Left cardiac atrium (tissue), 4 donors: ENCODE measurements at regions not wholly inside any gene's neighbourhood (a gene's known extent, or its start where the extent isn't known, plus 50 kb on each side); places are given as distances from the start of the nearest gene placed in this dataset.

ENCODE experiments used
- ATAC-seq, 2 donors: fragments of 200-7000 bp; cut with Tn5 transposase; one replicate each; pipeline ENCODE4 v1.9.1; 2020; ENCODE audit warnings: mild to moderate bottlenecking in 2 of 2, moderate library complexity in 2 of 2
- DNase-seq: peaks from one replicate; pipeline ENCODE4 v3.0.0-alpha.2; 2020
- intact Hi-C, 2 donors: fragments of 100-400 bp; cut with DNase I; formaldehyde crosslinking; loops; one replicate each; pipeline versions ENCODE4 v1.14.1 to v1.15.1; 2022 to 2023
- donor health status: DM: no; HTN: yes; CAD: no.
- donor health status: DM: no; HTN: yes; CAD: no; lungs with severe emphysema.
- donor health status: DM: yes; HTN: yes; CAD: no.
- donor health status: Dilated cardiomyopathy.

DNA sequence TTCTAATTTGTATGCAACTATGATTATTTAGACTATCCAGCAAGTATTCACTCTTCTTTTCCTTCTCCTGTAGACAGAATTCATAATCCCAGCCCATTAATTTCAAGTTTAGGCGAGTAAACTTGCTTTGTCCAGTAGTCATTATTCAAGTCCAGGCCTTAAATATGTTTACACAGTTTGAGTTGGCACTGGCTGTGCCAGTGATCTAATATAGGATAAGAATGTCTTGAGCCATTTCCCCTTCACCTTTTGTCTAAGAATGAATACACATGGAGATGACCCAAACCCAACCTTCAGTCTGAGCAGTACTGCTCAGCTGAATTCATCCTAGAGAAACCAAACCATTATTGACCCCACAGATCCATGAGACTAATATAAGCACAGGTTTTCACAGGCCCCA is 930.4 kb upstream of the CDH8 start:
- intact Hi-C loops = no loop called here
- DNase-seq = no peak
- no peak for ATAC-seq

DNA sequence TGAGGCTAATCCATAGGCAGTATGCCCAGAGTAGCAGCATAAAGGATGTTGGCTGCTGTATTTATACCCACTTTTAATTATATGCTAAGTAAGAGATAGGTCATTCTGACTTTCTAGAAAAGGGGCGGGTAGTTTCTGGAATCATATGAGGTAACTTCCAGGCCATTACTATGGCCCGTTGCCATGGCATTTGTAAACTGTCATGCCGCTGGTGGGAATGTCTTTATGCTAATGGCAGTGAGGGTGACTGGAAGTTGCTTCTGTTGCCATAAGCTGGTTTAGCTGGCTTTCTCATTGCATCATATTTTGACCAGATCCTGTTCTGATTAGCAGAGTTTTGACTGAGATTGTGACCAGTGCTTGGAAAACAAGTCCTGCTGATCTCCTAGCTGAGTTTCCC is 929.6 kb upstream of the CDH8 start:
- intact Hi-C loops = no loop called here
- no peak for ATAC-seq
- no peak for DNase-seq

DNA sequence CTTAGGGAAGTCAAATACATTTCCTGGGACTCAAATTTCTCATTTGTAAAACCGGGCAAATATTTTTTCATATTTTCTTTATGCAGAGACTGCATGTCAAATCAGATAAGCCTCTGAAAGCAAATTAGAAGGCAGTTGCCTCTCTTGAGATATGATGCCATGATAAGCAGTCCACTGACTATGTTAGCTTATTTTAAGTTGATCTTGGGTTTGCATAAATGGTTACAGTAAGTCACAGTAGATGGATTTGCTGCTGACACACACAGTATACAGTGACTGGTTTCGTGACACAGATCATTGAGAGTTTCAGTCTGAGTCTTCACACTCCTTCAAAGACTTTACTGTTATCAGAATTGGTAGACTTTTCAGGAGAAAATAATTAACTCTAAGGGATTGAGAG is 927.6 kb upstream of the CDH8 start:
- no peak for ATAC-seq
- intact Hi-C loops = no loop called here
- no peak for DNase-seq

DNA sequence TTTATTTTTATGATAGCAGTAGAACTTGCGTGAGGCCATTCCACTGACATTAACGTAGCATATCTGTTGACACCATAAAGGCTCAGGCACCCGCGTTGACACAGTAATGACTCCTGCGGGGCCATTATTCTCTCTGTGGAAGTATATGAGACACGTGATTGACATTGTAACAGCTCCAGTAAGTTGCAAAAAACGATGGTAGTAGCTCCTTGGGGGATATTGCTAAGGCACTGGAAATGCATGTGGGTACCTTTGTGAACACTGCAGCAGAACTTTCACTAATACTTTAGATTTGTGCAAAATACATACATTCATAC is 918.8 kb upstream of the CDH8 start:
- ATAC-seq = no peak
- intact Hi-C loops = no loop called here
- DNase-seq = no peak

DNA sequence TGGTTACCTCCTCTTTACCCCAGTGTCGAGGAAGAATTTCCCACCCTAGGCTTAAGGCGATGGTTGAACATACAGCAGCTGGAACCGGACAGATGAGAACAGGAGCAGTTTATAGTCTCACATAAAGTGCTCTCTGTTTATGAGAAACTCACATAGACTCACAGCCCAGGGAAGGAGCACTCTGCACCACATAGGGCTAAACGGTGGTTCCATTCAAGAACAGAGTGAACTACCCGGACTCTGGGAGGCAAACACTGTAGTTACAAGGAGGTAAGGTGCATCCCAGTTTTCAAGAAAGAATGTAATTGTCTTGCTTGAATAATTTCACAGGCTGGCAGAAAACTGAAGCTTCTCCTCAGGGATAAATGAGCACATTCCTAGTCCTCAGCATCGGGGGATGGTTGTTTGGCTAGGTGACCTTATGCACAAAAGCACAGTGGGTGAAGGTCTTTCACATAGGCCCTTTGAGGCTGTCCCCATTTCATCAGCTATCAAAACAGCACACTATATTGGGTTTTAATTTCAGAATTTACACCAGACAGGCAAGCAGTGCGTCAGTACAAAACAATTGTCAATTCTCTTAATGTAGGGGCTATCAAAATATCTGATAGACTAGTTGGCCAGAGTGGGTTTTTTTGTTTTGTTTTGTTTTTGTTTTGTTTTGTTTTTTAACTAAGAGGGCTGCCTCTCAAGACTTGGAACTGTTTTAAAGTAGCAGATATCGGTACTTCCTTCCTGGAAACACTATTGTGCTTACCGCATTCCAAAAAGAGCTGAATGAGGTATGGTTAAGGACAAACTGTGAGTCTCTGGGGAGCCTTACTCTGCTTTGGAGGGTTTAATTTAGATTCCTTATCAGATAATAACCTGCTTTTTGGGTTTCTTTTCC is 918.1 kb upstream of the CDH8 start:
- intact Hi-C loops = no loop called here
- DNase-seq (no peak), ATAC-seq (no peak)

DNA sequence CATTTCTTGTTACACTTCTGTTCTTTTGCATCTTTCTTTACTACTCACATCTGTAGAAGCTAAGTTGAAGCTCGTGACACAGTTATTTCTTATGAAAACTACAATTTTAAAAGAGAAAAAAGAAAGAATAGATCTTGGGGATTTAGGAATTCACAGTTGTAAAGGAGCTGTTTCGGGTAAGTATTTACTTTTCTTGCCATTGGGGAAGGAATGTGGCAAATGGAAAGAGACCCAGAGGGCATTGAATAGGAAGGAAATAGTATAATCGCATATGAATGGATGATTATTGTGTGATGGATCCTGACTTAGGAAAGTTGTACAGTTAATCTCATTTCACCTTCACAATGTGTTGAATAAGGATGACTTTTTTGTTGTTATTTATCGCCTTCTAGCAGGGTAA is 914.1 kb upstream of the CDH8 start:
- DNase-seq (no peak), ATAC-seq (no peak)
- intact Hi-C loops = no loop called here

DNA sequence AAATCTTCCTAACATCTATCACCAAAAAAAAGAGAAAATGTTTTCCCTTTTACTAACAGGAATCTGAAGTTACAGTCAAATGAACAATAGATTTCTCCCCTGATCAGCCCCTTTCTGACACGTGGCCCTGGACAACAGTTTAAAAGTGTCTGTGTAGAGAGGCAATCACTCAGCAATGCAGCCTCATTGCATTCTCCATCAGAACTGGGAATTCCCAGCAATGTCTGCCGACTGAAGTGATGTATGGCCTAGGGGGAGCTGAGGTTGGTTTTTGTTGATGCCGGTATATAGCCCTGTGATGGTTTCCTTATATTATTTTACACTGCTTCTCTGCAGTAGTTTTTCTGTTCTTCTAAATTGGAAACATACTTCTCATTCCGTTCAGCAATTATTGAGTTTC is 904.3 kb upstream of the CDH8 start:
- DNase-seq = no peak
- intact Hi-C loops = no loop called here
- no peak for ATAC-seq

DNA sequence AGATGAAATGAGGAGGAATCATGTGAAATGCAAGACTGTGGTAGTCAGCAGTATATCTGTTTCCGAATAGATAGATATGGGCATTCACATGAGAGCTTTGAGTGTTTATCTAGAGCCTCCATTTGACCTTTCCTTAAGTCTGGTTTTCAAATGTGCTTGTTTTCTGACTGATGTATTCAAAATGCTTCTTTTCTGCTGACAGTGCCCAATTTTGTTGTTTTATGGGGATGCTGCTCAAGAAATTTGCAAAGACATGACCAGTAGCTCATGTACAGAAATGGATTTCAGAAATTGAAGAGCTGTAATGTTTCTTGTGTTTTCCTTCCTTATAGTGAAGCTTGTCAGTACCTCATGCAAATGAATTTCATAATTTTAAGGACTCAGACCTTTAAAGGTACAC is 903.4 kb upstream of the CDH8 start:
- intact Hi-C loops = no loop called here
- DNase-seq (no peak), ATAC-seq (no peak)

DNA sequence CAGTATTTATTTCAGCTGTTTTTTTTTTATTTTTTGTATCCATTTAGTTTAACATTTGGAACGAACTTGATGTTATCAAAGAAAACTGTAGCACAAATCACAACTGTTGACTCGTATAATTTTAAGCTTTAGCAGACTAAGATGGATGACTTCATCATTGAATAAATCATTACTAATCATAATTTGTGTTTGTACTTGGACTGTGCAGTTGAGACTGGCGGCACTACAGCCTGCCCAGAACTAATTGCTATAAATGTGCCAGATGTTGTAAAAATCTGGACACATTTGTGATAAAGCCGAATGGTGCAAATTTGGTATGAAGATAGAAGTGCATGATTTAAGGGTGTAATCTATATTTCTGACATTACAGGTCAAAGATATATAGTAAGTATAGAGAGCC is 897.7 kb upstream of the CDH8 start:
- intact Hi-C loops = no loop called here
- ATAC-seq (no peak), DNase-seq (no peak)

DNA sequence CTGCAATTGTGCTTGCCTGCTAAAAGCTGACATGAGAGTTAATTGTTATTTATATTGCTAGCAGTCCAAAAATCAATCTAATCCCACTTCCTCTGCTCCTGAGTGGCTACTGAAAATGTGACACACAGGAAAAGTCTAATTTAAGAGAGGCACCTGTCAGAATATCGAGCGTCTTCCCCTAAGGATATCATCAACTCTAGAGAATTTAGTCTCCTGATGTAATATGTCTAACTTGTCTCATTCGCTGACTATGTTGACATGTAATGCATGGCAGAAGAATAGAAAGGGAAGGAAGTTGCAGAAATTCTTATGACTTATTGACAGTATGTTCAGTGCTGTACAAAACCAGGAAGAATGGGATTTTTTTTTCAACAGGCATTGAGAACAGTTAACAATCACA is 893.4 kb upstream of the CDH8 start:
- intact Hi-C loops = no loop called here
- no peak for DNase-seq

DNA sequence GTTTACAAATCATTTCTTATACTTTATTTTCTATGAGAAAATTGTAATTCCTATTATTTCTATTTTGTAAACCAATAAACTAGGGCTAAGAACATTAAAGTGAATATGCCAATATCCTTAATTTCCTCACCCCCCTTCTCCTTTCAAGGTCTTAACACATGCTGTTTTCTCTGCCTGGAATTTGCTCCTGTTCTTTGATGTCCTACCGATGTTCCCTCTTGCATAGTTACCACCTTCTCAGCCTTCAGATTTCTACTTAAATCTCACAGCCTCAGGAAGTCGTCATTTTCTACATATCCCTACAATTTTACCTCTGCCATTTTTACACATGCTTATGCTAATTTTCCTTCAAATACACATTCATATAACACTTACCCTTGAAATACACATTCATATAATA is 890.9 kb upstream of the CDH8 start:
- DNase-seq = no peak
- no peak for ATAC-seq
- intact Hi-C loops = no loop called here

More for the DNA sequence above, 893.4 kb upstream of the CDH8 start:
- no peak for ATAC-seq

DNA sequence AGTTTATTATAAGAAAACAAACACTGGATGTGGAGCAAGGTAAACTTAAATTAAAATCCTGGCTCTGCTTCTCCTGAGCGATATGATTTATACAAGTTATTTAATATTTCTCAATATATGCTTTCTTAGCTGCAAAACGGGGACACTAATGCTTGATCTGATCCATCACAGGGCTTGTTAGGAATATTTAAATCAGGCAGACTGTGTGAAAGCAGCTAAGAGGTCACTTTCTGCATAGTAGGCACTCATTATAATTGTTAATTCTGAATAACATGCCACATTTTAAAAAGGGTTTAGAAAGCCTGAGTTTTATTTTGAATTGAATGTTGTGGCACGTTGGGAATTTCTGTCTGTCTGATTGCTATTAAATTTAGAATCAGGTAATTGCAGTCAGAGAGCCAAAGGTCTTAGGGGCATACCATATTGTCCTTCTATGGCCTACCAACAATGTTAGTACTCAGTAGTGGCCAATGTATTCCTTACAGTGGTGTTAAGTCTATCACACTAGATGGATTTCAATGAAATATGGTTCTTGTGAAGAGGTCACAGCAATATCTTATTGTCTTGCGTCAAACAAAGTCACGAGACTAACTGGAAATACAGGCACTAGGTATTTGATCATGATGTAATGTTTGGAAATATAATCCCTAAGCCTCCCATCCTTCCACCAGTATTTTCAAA is 890.0 kb upstream of the CDH8 start:
- DNase-seq (no peak), ATAC-seq (no peak)
- intact Hi-C loops = no loop called here

DNA sequence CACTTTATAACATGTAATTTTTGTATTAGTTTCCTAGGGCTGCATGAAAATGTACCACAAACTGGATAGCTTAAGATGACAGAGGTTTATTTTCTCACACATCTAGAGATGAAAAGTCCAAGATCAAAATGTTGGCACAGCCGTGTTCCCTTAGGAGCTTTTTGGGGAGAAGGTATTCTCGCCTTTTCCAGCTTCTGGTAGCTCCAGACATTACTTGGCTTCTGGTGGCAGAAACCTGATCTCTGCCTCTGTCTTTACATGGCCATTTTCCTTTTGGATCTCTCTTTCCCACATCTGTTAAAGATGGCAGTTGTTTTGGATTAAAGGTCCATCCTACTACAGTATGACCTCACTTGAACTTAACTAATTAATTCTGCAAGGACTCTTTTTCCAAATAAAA is 885.7 kb upstream of the CDH8 start:
- intact Hi-C loops = no loop called here
- DNase-seq (no peak), ATAC-seq (no peak)

DNA sequence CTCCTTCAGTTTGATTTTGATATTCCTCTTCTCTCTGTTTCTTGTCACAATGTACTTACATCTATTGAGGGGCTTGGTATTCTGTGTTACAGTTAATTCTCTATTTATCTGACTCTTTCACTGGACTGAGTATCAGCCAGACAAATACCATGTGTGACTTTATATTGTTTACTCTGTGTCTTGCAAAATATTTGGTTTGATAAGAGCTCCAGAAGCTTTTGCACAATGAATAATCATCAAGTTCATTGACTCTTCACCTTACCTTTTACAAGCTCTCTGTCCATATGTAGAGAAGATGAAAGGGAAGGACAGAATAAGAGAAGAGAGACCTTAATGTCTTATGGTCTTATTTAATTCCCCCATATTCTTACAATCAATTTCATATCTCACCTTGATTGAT is 877.7 kb upstream of the CDH8 start:
- intact Hi-C loops = no loop called here
- ATAC-seq (no peak), DNase-seq (no peak)

DNA sequence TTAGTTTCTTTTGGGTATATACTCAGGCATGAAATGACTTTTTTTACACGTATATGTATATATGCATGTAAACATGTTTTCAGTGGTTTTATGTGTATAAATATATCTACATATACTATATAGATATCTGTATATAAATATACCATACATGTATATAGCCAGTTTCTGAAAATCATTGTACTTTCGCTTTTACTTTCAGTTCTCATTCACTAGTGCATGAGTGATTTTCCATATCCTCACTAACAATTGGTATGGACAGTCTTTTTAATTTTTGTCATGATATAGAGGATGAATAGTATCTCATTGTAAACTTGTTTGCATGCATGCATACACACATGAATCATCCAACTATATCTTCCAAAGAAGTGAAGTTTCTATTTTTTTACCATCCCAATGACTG is 877.1 kb upstream of the CDH8 start:
- intact Hi-C loops = no loop called here
- DNase-seq (no peak), ATAC-seq (no peak)

DNA sequence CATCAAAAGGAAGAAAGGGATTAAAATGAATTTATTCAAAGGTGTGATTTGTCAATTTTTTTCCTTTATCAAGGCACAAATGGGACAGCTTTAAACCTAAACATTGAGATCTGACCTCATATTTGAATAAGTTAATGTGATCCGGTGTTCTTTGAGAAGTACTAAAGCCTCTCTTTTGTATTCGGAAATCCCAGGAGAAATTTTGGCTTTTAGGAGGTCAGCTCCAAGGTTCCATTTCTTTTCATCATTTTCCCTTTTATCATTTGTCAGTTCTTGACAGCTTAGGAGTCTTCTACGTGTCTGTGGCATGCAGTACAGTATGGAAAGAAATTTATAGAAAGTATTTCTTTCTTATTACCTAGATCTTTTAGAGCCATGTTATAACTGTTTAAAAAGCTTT is 873.4 kb upstream of the CDH8 start:
- DNase-seq (no peak), ATAC-seq (no peak)
- intact Hi-C loops = no loop called here

DNA sequence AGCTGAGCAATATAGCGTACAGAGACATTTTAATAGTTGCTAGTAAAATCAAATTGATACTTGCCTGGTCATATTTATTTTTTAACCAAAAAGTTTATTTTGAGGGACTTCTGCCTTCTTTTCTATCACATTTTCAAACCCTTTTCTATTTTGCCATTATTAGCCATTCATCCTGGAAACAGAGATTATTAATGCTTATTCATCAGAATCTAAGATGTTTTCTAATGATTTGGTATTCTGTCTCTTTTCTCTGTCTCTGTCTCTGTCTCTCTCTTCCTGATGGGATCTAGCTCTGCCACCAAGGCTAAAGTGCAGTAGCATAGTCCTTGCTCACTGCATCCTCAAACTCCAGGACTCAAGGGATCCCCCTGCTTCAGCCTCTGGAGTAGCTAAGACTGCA is 871.3 kb upstream of the CDH8 start:
- DNase-seq (no peak), ATAC-seq (no peak)
- intact Hi-C loops = no loop called here

DNA sequence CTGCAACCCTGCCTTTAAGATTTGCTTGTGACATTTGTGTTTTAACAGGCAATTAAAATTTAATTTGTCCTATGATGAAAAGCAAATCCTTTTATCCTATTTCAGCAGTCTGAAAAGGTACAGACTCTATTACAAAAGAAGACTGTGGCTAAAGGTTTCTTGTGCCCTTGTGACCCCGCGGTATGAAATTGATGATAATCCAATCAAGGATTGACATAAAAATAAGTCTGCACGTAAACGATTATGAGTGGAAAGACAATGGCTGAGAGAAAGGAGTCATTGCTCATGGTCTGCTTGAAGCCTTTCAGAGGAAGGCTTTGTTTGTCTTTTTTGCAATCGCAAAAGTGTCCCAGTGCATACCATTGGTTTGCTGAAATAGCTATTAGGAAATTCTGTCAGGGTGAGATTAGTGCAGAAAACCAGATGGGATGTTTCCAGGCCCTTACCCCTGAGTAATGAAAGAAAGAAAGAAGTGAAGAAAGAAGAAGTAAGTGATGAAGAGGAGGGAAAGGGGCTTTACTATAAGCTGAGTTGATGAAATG is 867.8 kb upstream of the CDH8 start:
- no peak for DNase-seq
- no peak for ATAC-seq
- intact Hi-C loops = no loop called here

DNA sequence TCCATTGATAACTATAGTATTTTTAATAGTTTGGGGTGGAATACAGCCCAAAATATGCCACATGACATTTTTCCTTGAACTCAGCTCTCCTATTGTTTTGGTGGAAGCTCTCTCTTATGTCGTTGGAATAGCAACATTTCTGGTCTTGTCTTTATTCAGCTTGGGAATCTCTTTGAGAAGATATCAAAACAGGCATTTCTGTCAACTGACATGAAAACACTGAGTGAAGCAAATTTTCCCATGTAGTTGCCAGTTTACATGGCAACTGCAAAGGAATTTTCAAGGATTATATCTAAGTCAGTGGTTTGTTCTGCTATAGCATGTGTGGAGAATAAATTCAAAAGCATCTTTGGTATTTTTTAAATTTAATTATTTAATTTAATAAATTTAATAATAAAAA is 863.5 kb upstream of the CDH8 start:
- DNase-seq = no peak

DNA sequence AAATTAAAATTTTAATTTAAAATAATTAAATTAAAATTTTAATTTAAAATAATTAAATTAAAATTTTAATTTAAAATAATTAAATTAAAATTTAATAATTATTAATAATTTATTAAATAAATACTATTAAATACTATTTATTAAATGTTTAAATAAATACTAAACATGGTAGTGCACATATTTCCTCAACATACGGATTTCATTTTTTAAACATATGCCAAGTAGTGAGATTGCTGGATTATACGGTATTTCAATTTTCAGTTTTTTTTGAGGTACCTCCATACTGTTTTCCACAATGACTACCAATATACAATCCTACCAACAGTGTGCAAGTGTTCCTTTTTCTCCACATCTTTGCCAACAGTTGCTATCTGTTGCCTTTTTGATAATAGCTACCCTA is 852.9 kb upstream of the CDH8 start:
- intact Hi-C loops = no loop called here
- no peak for DNase-seq

More for the DNA sequence above, 863.5 kb upstream of the CDH8 start:
- intact Hi-C loops = no loop called here
- no peak for ATAC-seq

DNA sequence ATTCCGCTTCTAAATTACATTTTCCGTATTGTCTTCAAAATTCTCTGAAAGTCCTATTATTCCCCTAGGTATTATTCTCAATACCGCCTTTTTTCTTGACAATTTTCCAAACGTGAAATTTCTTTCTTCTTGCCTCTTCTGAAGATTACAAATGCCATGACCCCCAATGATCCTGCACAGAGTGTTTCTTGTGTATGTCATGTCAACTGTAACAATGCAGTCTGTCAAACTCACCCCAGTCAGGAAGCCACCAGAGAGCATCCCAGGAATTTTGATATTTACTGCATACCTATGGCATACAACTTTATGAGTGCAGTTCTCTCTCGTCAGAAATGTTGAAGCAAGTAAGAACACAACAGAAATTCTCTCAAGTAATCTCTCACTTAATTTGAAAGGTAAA is 847.3 kb upstream of the CDH8 start:
- intact Hi-C loops = no loop called here
- no peak for ATAC-seq
- no peak for DNase-seq

More for the DNA sequence above, 852.9 kb upstream of the CDH8 start:
- no peak for ATAC-seq
